ENCODE measurements at regions not wholly inside any gene's neighbourhood (a gene's known extent, or its start where the extent isn't known, plus 50 kb on each side); places are given as distances from the start of the nearest gene placed in this dataset.

DNA sequence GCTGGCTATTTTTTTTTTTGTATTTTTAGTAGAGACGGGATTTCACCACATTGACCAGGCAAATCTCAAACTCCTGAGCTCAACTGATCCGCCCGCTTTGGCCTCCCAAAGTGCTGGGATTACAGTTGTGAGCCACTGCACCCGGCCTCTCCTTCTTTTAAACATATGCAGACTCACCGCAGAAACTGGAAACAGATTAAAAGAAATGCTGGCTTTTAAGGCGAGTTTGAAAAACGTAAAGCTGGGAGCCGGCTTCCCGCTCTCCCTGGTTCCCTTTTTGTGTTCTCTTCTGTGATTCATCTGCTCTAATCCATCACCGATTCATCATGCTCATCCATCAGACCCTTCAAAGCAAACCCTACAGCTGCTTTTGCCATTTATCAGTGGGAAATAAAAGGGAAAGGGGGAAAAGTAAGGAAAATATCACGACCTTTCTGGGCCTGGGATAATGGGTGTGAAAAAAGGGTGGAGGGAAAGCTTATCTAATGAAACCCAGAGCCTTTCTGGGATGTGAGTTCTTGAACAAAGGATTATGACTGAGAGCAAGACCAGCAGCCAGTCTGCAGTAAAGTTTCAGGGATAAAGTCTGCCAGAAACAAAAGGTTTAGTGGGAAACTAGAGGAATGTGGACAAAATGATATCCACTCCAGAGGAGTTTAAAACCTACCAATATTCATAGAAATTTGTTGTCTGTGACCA lies 92.3 kb upstream of the LRIG1 start:
- Histone ChIP-seq H3K9me1 (ENCODE audit: control insufficient read depth, insufficient read depth, low read length) (no peaks in the 10 kb centered on the region), H3K36me3 (ENCODE audit: control insufficient read depth, insufficient read depth, low read length) (no peaks in the 10 kb centered on the region), H4K20me1 (replicated peaks; ENCODE audit: control insufficient read depth, insufficient read depth, low read length) (no peaks in the 10 kb centered on the region), H3K4me2 (ENCODE audit: insufficient read depth, low read length) (no peak overlapping the region), H3K27me3 (ENCODE audit: control insufficient read depth in 2 of 2, insufficient read depth in 2 of 2, low read length in 2 of 2) (no peaks in the 10 kb centered on the region), H3K9ac (ENCODE audit: insufficient read depth in 1 of 2, low read depth in 2 of 2, low read length in 2 of 2) (no peak overlapping the region), H2AFZ (ENCODE audit: low read depth, low read length) (no peak overlapping the region), H3K9me3 (replicated peaks; ENCODE audit: control insufficient read depth, insufficient read depth, low read depth, low read length) (no peaks in the 10 kb centered on the region), H3K79me2 (ENCODE audit: control insufficient read depth, insufficient read depth, low read length) (no peaks in the 10 kb centered on the region), H3K4me3 (no peak overlapping the region), H3K4me1 (replicated peaks in 1 of 2; ENCODE audit: control insufficient read depth in 2 of 2, insufficient read depth in 2 of 2, low read length in 2 of 2) (no peaks in the 10 kb centered on the region), H3K27ac (ENCODE audit: extremely low read depth, low read depth, low read length) (no peak overlapping the region)
- no peak for TF ChIP-seq HNRNPLL (IDR thresholded peaks at IDR 0.05; ENCODE audit: low read depth, low read length, poor library complexity, severe bottlenecking)
- TF ChIP-seq, protein P1, sequence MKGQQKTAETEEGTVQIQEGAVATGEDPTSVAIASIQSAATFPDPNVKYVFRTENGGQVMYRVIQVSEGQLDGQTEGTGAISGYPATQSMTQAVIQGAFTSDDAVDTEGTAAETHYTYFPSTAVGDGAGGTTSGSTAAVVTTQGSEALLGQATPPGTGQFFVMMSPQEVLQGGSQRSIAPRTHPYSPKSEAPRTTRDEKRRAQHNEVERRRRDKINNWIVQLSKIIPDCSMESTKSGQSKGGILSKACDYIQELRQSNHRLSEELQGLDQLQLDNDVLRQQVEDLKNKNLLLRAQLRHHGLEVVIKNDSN (CRISPR knock-in tag; IDR thresholded peaks at IDR 0.05), result no peak
- TF ChIP-seq DDX20 (tag; IDR thresholded peaks at IDR 0.05; ENCODE audit: low read depth), result no peak
- TF ChIP-seq PRMT5 (CRISPR knock-in tag; IDR thresholded peaks at IDR 0.05), result no peak
- no peak for TF ChIP-seq TEAD1 (CRISPR knock-in tag; IDR thresholded peaks at IDR 0.05)
- no peak for TF ChIP-seq ZNF217 (CRISPR knock-in tag; IDR thresholded peaks at IDR 0.05)
- no peak for TF ChIP-seq PHB (CRISPR knock-in tag; IDR thresholded peaks at IDR 0.05)
- TF ChIP-seq, protein P2, sequence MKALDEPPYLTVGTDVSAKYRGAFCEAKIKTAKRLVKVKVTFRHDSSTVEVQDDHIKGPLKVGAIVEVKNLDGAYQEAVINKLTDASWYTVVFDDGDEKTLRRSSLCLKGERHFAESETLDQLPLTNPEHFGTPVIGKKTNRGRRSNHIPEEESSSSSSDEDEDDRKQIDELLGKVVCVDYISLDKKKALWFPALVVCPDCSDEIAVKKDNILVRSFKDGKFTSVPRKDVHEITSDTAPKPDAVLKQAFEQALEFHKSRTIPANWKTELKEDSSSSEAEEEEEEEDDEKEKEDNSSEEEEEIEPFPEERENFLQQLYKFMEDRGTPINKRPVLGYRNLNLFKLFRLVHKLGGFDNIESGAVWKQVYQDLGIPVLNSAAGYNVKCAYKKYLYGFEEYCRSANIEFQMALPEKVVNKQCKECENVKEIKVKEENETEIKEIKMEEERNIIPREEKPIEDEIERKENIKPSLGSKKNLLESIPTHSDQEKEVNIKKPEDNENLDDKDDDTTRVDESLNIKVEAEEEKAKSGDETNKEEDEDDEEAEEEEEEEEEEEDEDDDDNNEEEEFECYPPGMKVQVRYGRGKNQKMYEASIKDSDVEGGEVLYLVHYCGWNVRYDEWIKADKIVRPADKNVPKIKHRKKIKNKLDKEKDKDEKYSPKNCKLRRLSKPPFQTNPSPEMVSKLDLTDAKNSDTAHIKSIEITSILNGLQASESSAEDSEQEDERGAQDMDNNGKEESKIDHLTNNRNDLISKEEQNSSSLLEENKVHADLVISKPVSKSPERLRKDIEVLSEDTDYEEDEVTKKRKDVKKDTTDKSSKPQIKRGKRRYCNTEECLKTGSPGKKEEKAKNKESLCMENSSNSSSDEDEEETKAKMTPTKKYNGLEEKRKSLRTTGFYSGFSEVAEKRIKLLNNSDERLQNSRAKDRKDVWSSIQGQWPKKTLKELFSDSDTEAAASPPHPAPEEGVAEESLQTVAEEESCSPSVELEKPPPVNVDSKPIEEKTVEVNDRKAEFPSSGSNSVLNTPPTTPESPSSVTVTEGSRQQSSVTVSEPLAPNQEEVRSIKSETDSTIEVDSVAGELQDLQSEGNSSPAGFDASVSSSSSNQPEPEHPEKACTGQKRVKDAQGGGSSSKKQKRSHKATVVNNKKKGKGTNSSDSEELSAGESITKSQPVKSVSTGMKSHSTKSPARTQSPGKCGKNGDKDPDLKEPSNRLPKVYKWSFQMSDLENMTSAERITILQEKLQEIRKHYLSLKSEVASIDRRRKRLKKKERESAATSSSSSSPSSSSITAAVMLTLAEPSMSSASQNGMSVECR (CRISPR knock-in tag; IDR thresholded peaks at IDR 0.05), result no peak
- no peak for TF ChIP-seq NFIX (CRISPR knock-in tag; IDR thresholded peaks at IDR 0.05; ENCODE audit: low read depth)
- TF ChIP-seq NR4A1 (CRISPR knock-in tag; IDR thresholded peaks at IDR 0.05), result no peak
- no peak for TF ChIP-seq NR4A1 (tag; IDR thresholded peaks at IDR 0.05)
- TF ChIP-seq, protein P3, sequence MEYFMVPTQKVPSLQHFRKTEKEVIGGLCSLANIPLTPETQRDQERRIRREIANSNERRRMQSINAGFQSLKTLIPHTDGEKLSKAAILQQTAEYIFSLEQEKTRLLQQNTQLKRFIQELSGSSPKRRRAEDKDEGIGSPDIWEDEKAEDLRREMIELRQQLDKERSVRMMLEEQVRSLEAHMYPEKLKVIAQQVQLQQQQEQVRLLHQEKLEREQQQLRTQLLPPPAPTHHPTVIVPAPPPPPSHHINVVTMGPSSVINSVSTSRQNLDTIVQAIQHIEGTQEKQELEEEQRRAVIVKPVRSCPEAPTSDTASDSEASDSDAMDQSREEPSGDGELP (CRISPR knock-in tag; IDR thresholded peaks at IDR 0.05; ENCODE audit: borderline replicate concordance), result no peak
- no peak for TF ChIP-seq NCOA1 (IDR thresholded peaks at IDR 0.05; ENCODE audit: low read depth)
- BruUV-seq (replicated peaks), result no TSS peak
- POLR2A ChIA-PET, result interaction anchor here (1.0 kb wide), 1 partner anchor 11 kb away, joined by 3 read pairs; no protein-coding TSS in a partner anchor
- CTCF ChIA-PET (ENCODE audit: low intra/inter-chr PET ratio), result no interaction called here
- ATAC-seq (no peak), FAIRE-seq (no peak), DNase-seq (ENCODE audit: extremely low read depth in 1 of 4, low spot score in 3 of 4) (no peak)
- intact Hi-C loops (cut with micrococcal nuclease), result no loop called here
- in situ Hi-C loops (cut with MboI), result no loop called here
- WGBS (ENCODE audit: insufficient coverage, low coverage, missing lambda C conversion rate), result 3% methylated on average over 11 of the region's 11 CpGs
